Ovary (tissue), 3 donors: ENCODE measurements at regions not wholly inside any gene's neighbourhood (a gene's known extent, or its start where the extent isn't known, plus 50 kb on each side); places are given as distances from the start of the nearest gene placed in this dataset.

ENCODE experiments used
- EP300 ChIP-seq: sonication (generic); formaldehyde crosslinking; IDR thresholded peaks from one replicate; pipeline ENCODE4 v1.6.1; 2017; ENCODE audit warnings: antibody characterized with exemption
- POLR2A ChIP-seq: fragments of 450-650 bp; IDR thresholded peaks from one replicate; pipeline ENCODE4 v1.6.1; 2017; ENCODE audit warnings: antibody characterized with exemption, mild to moderate bottlenecking, moderate library complexity
- TF ChIP-seq, protein P1 (sequence below), 3 donors: fragments of 450-650 bp in 2 of 3; fragments of 200-600 bp in 1 of 3; IDR thresholded peaks; one replicate each; pipeline versions ENCODE4 v1.5.1 to v1.8.0; 2016 to 2022; ENCODE audit warnings: antibody characterized with exemption in 3 of 3, mild to moderate bottlenecking in 1 of 3
- donor health status: DM: no; HTN: no; CAD: no.

DNA sequence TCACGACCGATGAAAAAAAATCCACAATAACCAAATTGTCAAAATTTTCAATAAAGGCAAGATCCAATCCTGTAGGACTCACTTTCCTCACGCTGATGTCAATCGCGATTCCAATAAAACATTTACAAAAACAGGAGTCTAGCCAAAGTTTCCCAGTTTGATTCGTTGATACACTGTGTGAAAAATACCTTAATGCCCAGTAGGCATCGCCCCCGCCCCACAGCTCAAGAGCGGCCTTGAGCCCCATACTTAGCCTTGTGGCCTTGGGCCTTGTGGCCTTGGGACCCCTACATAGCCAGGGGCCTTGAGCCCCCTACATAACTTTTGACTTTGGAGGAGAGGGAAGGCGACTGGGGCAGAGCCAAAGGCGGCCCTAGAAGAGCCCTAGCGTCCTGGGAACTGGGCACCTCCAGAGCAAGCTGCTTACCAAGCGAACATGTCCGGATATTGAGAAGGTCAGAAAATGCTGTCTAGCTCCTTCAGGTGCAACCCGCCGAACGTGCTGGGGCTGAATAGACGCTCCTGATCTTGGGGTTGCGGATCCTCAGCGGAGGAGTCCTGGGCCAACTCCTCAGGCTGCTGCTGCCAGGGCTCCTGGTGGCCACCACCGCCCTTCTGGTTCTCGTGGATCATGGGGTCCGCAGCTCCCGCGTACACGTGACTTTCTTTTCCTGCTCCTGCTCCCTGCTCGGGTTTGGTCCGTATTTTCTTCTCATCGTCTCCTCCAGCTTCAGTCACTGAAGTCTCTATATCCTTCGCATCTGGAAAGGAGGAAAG is 62.9 kb downstream of the RHOXF2B start:
- TF ChIP-seq, protein P1, sequence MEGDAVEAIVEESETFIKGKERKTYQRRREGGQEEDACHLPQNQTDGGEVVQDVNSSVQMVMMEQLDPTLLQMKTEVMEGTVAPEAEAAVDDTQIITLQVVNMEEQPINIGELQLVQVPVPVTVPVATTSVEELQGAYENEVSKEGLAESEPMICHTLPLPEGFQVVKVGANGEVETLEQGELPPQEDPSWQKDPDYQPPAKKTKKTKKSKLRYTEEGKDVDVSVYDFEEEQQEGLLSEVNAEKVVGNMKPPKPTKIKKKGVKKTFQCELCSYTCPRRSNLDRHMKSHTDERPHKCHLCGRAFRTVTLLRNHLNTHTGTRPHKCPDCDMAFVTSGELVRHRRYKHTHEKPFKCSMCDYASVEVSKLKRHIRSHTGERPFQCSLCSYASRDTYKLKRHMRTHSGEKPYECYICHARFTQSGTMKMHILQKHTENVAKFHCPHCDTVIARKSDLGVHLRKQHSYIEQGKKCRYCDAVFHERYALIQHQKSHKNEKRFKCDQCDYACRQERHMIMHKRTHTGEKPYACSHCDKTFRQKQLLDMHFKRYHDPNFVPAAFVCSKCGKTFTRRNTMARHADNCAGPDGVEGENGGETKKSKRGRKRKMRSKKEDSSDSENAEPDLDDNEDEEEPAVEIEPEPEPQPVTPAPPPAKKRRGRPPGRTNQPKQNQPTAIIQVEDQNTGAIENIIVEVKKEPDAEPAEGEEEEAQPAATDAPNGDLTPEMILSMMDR (IDR thresholded peaks at IDR 0.05): no peak
- TF ChIP-seq POLR2A: no peak
- no peak for TF ChIP-seq EP300
